ENCODE measurements at regions not wholly inside any gene's neighbourhood (a gene's known extent, or its start where the extent isn't known, plus 50 kb on each side); places are given as distances from the start of the nearest gene placed in this dataset.

DNA sequence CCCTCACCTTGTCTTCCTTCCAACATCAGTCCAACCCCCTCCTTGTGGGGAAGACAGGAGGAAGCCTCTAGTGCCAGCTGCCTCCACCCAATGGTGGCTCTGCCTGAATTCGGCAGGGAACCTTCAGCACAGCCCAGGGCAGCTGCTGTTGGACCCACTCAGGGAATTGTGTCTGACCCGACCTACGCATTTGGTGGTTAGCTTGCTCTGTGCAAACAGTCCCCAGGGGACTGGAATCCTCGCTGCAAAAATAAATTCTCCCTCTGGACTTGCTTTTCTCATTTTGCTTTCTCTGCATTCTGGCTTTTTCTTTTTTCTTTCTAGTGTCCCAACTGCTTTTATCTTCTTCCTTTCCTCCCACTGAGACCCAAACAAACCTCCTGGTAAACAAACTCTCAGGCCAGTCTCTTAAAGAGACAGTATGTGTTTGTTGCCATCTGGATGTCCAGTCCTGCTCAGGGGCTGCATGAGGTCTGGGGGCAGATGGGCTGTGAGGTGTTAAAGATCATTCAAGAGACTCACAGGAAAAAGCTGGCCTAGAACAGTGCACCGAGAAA is 137.7 kb upstream of the HAAO start:
- TF ChIP-seq, protein P1, sequence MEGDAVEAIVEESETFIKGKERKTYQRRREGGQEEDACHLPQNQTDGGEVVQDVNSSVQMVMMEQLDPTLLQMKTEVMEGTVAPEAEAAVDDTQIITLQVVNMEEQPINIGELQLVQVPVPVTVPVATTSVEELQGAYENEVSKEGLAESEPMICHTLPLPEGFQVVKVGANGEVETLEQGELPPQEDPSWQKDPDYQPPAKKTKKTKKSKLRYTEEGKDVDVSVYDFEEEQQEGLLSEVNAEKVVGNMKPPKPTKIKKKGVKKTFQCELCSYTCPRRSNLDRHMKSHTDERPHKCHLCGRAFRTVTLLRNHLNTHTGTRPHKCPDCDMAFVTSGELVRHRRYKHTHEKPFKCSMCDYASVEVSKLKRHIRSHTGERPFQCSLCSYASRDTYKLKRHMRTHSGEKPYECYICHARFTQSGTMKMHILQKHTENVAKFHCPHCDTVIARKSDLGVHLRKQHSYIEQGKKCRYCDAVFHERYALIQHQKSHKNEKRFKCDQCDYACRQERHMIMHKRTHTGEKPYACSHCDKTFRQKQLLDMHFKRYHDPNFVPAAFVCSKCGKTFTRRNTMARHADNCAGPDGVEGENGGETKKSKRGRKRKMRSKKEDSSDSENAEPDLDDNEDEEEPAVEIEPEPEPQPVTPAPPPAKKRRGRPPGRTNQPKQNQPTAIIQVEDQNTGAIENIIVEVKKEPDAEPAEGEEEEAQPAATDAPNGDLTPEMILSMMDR (optimal IDR thresholded peaks at IDR 0.05 in 1 of 3, IDR thresholded peaks at IDR 0.05 in 1 of 3, conservative IDR thresholded peaks at IDR 0.05 in 1 of 3; ENCODE audit: extremely low read depth in 1 of 3, insufficient read depth in 2 of 3, low read length in 3 of 3): no peak
- no peak for TF ChIP-seq EZH2 (IDR thresholded peaks at IDR 0.05; ENCODE audit: low read length)

Measured in keratinocyte (primary cell).